Brain pericyte (primary cell): ENCODE measurements at regions not wholly inside any gene's neighbourhood (a gene's known extent, or its start where the extent isn't known, plus 50 kb on each side); places are given as distances from the start of the nearest gene placed in this dataset.
"Not testable (repeated sequence)": the region's sequence is repeated elsewhere in the genome, so short reads cannot be mapped to it uniquely, and the experiment has no call there.

Experiments
- DNase-seq: peaks from one replicate; pipeline ENCODE4 v3.0.0-alpha.2; 2012; ENCODE audit warnings: low read depth, low spot score

DNA sequence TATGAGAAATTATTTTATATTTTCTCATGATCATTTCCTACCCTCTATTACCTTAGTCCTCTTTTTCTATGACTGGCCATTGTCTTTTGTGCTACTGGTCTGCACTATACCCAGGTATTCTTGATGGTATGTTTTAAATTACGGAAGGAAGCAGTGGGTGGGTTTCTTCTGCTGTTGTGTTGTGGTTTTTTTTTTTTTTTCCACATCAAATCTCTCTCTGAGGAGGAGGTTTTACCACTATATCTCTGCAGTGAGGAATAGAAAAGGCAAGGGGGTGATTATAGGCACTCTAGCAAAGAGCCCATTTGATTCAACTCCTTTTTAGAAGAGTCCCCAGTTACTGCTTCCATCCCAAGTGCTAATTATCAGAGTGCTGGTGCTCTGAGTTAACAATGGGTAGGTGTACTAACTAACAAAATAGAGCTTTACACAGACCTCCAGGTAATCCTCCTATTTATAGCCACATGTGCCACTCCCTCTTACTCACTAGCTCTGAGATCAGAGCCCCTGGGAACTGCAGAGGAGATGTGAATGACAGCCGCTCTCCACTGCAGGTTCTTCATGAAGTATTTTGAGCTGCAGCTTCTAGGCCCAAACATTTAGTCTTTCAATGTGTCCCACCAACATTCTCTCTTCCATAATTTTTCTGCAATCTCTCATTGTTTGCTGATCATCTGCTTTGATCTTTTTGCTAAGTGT lies 301.6 kb upstream of the GULP1 start:
- no peak for DNase-seq

DNA sequence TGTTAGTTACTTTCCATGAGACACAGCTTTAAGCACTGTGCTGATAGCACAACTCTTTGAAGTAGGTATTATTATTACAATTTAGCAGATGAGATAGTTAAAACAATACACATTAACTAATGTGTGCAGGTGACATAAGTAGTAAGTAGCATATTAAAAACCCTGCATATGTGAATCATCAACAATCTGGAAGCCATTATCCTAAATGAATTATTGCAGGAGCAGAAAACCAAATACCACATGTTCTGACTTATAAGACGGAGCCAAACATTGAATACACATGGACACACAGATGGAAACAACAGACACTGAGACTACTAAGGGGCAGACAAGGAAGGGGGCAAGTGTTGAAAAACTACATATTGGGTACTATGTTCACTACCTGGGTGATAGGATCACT lies 300.3 kb upstream of the GULP1 start:
- no peak for DNase-seq

DNA sequence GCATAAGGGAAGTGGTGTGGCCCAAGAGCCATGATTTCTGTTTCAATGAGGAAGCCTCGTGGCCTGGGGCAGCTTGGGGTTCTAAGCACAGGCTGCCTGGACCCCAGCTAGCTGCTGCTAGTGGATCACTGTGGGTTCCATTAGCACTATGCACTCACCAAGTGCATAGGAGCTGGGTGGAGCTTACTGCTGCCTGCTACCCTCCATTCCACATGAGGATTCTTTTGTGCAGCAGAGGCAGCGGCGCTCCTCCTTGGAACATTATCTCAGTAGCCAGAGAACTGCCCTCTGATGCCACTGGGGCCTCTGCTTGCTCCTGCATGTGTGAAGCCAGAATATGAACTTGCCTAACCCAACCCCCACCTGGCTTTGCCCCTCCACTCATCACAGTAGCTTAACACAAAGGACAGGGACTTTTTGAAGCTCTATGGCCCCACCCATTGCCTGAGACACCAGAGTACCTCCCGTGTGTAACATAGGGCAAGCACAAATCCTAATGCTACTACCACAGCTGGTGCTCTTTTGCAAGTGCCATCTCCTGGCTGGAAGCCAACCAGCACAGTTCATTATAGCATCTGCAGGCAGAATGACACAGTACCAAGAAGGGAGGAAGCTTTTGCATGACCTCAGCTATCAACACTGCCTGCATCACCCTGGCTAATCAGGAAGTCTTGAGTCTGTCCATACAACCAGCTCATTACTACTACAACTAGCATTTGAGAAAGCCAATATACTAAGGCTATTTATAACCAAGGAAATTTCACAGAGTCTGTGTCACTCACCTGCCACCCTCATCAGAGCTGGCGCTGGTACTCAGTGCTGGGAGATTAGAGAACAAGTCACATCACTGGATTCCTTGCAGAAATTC lies 297.0 kb upstream of the GULP1 start:
- no peak for DNase-seq

GRCh38 chr2:187995556-187995955 lies 296.1 kb upstream of the GULP1 start:
- DNase-seq: no peak

DNA sequence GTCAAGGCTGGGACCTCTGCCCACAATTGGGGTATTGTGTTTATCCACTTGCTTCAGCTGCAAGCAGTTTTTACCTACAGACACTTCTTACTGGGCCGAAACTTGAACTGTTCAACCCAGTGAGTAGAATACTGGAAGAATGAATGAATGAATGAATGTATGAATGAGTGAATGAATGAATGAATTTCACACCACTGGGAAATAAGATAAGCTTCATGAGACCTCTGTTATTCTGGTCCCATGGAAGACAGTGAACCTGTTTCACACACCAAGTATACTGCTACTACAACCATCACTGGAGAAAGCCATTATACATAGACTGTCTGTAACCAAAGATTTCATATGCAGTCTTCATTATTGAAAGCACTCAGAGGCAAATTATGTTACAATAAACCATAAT lies 295.0 kb upstream of the GULP1 start:
- no peak for DNase-seq

DNA sequence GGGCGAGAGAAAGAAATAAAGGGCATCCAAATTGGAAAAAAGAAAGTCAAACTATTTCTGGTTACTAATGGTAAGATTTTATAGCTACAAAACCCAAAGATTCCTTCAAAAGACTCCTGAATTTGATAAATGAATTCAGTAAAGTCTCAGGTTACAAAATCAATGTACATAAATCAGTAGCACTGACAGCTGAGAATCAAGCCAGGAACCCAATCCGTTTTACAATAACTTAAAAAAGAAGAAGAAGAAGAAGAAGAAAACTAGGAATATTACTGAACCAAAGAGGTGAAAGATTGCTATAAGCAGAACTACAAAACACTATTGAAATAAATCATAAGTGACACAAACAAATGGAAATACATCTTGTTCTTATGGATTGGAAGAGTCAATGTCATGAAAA lies 291.5 kb upstream of the GULP1 start:
- no peak for DNase-seq

DNA sequence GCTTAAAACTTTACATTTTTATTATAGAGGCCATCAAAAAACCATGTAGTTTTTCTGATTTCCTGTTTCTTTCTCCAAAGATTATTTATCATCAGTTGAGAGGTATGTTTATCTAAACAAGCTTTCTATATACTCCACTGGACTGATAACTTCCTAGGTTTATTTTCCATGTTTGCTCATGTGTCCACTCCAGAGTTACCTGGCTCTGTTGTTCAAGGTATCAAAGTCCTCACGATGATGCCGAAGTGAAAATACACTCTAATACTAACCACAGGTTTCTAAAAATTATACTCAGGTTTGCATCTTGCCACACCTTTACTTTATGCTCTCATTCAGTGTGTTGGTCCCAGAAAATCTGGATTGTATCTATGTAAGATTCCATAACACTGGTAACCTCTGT lies 287.9 kb upstream of the GULP1 start:
- no peak for DNase-seq

DNA sequence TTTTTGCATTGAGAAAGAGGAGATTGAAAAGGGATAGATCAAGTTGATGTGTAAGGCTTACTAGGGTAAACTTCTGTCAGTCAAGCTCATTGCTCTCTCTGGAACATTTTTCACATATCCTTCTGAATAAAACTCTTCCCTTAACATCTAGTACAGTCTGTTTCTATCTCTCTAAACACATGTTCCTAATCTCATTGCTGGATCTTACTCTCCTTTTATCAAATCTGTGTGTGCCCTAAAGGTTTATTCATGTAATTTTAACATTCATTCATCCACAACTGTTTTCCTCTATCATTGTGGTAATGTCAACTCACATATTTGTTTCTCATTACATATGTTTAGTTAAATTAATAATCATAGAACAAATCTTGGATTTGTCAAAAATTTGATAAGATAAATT lies 277.9 kb upstream of the GULP1 start:
- no peak for DNase-seq

GRCh38 chr2:188016917-188017316 lies 274.8 kb upstream of the GULP1 start:
- no peak for DNase-seq

DNA sequence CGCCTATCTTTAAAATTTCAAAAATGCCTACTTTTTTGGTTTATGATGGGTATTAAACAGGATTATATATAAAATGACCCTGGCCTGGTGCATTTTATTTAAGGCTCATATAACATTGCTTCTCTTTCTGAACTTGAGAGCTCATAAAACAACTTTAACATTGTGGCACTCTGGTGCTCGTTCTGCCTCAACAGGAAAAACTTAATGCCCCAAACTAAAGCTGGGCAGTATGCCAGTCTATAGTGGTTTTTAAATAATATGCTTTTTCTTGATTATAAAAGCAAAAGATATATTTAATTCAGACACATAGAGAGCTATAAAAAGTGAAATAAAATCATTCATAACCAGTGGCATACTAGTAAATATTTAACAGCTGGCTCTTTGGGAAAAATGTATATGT lies 269.3 kb upstream of the GULP1 start:
- DNase-seq: no peak

DNA sequence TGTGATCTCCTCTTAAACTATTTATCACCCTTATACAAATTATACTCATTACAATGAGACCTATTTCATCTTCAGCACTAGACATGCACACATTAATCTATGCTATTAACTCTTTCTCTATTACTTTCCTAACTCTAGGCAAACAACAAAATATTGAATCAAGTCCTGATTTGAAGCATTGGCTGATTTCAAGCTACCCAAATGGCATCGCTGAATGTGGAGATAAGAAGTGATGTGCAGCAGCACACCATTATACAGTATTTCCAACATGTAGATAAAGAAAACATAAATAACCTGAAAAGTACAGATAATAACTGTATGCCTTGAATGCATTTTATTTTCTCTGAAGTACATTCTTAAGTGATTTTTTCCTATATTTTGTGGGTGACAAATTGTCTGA lies 268.6 kb upstream of the GULP1 start:
- DNase-seq: no peak

DNA sequence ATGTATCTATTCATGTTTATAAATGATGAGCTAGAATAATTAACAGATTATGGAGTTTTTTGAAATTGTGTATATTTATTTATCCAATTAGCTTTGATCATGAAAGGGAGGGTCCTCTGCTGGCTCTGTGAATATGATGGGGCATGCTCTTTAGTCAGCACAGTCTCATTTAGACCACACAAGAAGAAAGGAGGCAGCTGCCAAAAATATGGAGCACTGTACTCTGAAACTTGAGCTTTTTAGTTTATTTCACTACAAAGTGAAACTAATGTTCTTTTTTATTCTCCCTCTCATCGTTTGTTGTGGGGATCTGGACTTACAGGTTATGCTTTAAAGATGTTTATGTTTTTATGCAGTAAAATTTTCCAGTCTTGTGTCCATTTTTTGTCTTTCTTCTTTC lies 266.9 kb upstream of the GULP1 start:
- no peak for DNase-seq

GRCh38 chr2:188028739-188029138 lies 262.9 kb upstream of the GULP1 start:
- no peak for DNase-seq

DNA sequence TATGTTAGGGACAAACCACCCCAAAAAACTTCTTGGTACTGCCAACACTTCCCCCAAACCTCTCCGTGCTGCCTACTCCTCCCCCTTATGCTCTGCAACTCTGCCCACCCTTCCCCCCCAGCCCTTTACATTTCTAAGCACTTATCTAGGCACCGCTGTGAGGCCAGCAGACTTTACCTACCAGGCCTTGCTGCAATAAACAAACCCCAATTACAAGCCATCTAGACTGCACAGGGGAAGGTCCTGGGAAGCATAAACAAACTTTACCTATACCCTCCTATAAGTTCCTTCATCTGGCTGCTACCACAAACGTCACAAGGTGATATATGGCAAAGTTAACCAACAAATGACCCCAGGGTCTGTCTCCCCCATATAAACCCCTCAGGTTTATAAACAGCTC lies 259.4 kb upstream of the GULP1 start:
- no peak for DNase-seq

GRCh38 chr2:188032786-188033185 lies 258.9 kb upstream of the GULP1 start:
- DNase-seq: no peak

DNA sequence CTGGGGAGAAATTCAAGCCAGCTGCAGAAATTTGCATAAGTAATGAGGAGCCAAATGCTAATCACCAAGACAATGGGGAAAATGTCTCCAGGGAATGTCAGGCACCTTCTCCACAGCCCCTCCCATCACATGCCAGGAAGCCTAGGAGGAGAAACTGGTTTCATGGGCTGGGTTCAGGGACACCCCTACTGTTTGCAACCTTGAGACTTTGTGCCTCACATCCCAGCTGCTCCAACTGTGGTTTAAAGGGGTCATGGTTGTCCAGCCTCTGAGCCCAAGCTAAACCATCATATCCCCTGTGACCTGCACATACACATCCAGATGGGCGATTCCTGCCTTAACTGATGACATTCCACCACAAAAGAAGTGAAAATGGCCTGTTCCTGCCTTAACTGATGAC lies 258.4 kb upstream of the GULP1 start:
- DNase-seq: not testable (repeated sequence)

DNA sequence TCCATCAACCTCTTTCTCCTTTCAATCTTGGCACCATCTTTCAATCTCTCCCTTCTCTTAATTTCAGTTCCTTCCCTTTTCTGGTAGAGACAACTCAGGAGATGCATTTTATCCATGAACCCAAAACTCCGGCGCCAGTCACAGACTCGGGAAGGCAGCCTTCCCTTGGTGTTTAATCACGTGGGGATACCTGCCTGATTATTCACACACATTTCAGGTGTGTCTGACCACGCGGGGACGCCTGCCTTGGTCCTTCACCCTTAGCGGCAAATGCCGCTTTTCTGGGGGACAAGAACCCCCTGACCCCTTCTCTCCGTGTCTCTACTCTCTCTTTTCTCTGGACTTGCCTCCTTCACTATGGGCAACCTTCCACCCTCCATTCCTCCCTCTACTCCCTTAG lies 257.6 kb upstream of the GULP1 start:
- DNase-seq: not testable (repeated sequence)

DNA sequence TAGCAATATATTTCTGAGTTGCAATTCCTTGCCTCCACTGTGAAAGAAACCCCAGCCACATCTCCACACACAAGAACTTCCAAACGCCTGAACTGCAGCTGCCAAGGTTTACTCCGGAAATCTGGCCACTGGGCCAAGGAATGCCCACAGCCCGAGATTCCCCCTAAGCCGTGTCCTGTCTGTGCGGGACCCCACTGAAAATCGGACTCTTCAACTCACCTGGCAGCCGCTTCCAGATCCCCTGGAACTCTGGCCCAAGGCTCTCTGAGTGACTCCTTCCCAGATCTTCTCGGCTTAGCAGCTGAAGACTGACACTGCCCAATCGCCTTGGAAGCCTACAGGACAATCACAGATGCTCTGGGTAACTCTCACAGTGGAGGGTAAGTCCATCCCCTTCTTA lies 256.3 kb upstream of the GULP1 start:
- DNase-seq: not testable (repeated sequence)

DNA sequence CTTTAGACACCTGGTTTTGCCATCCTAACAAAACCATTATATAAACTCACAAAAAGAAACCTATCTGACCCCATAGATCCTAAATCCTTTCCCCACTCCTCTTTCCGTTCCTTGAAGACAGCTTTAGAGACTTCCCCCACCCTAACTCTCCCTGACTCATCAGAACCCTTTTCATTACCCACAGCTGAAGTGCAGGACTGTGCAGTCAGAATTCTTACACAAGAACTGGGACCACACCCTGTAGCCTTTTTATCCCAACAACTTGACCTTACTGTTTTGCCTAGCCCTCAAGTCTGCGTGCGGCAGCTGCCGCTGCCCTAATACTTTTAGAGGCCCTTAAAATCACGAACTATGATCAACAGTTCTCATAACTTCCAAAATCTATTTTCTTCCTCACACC lies 254.9 kb upstream of the GULP1 start:
- not testable (repeated sequence) for DNase-seq

GRCh38 chr2:188039307-188039706 lies 252.4 kb upstream of the GULP1 start:
- DNase-seq: no peak

DNA sequence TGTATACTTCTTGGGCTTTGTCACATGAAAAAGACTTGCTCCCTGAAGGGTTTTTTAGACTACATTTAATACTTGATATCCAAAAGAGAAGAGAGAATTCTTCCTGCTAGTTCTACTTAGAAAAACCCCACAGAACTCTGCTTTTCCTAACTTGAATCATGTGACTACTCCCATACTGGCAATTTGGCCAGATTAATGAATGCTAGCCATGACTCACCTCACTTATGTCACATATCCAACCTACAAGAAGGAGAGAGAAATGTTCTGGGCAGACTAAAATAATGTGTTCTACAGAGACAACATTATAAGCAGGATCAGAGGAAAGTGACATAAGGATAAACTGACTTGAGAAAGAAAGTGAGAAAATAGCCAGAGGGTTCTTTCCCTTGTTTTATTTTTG lies 249.3 kb upstream of the GULP1 start:
- DNase-seq: no peak

DNA sequence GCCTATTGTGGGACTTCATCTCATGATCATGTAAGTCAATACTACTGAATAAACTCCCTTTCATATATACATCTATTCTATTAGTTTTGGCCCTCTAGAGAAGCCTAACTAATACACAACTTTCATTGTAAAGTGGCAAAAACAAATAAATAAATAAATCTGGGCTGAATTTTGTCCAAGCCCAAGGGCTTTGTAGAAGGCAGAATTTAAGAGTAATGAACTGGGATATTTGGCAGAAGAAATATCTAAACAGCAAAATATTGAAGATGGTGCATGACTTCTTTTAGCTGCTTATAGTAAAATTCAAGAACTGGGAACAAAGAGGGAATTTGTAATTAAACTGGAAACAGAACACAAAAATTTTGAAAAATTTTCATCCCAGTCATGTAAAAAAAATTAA lies 246.7 kb upstream of the GULP1 start:
- no peak for DNase-seq

GRCh38 chr2:188046437-188046836 lies 245.2 kb upstream of the GULP1 start:
- DNase-seq: no peak
